HG02852 (cell line): ENCODE measurements at regions not wholly inside any gene's neighbourhood (a gene's known extent, or its start where the extent isn't known, plus 50 kb on each side); places are given as distances from the start of the nearest gene placed in this dataset.
"Not testable (repeated sequence)": the region's sequence is repeated elsewhere in the genome, so short reads cannot be mapped to it uniquely, and the experiment has no call there.

Experiments
- ATAC-seq: cut with Tn5 transposase; IDR thresholded peaks from one replicate; pipeline ENCODE4 v1.9.1; 2021; ENCODE audit warnings: mild to moderate bottlenecking, moderate library complexity; ENCODE audit not compliant: unreplicated experiment

GRCh38 chr2:116490511-116491145, 1323.9 kb upstream of the DDX18 start:
- no peak for ATAC-seq

DNA sequence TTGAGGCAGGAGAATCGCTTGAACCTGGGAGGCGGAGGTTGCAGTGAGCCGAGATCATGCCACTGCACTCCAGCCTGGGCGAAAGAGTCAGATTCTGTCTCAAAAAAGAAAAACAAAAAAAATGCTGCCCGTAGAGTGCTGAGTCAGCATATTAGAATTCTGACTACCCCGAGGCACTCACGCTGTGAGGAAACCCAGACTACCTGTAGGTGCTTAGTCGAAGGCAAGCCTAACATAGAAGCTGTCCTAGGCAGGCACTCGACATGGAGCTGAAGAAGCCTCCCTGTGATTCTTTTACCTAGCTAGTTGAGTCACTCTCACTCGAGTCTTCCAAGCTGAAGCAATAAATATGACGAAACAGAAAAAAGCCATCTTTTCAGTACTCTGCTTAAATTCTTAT, 1323.2 kb upstream of the DDX18 start:
- no peak for ATAC-seq

GRCh38 chr2:116499389-116499788, 1315.1 kb upstream of the DDX18 start:
- no peak for ATAC-seq

DNA sequence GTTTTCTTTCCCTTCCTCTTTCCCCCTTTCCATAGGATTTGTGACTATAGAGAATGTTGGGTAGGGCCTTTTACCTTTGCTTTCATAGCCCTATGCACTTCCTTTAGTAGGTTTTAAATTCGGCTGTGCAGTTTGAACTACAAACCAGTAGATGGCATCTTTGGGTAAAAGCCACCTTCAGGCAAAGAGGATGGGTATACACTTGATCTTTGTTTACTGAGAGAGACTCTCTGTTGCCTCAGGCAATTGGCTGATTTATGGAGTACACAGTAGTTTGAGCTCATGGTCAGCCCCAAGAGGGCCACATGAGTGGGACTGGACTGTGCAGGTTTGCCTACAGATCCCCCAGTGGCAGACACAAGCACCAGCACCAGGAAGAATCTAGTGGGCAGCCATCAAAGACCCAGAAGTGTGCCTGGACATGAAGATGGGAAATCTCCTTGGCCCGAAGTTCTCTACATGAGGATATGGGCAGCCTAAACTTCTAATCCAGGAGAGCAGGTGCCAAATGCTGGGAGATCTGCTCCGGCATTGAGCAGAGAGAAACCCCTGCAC, 1304.3 kb upstream of the DDX18 start:
- peak; percentile 56 for ATAC-seq

DNA sequence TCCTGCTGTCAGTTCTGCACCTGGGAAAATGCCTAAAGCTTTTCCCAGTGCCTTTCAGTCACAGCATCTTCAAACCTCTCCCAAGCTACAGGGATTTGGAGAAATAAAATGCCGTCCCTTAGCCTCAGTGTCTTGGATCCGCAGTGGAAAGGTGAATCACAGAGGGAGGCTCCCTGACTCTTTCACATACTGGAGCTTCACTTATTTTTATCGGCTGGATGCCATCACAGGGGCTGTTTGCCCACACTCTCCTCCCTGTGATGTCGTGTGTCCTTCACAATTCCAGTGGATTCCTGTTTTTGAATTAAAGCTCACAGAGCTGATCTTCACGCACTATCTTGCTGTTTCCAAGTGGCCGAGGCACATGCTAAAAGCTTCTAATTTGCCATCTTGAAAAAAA, 1303.1 kb upstream of the DDX18 start:
- ATAC-seq = no peak

DNA sequence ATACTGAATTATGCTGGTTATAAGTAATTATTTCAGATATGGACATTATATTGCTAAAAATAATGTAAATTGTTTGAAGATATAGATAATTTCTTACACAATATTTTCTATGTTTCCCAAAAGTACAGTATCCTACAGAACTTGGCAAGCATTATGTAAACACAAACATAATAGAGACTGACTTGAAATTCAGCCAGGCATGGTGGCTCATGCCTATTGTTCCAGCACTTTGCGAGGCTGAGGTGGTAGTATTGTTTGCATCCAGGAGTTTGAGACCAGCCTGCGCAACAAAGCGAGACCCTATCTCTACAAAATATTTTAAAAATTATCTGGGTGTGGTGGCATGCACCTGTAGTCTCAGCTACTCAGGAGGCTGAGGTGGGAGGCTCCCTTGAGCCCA, 1300.5 kb upstream of the DDX18 start:
- no peak for ATAC-seq

- no peak for ATAC-seq
Observed at GRCh38 chr2:116517936-116518335, 1296.6 kb upstream of the DDX18 start.

- no peak for ATAC-seq
Observed at GRCh38 chr2:116537811-116538210, 1276.7 kb upstream of the DDX18 start.

DNA sequence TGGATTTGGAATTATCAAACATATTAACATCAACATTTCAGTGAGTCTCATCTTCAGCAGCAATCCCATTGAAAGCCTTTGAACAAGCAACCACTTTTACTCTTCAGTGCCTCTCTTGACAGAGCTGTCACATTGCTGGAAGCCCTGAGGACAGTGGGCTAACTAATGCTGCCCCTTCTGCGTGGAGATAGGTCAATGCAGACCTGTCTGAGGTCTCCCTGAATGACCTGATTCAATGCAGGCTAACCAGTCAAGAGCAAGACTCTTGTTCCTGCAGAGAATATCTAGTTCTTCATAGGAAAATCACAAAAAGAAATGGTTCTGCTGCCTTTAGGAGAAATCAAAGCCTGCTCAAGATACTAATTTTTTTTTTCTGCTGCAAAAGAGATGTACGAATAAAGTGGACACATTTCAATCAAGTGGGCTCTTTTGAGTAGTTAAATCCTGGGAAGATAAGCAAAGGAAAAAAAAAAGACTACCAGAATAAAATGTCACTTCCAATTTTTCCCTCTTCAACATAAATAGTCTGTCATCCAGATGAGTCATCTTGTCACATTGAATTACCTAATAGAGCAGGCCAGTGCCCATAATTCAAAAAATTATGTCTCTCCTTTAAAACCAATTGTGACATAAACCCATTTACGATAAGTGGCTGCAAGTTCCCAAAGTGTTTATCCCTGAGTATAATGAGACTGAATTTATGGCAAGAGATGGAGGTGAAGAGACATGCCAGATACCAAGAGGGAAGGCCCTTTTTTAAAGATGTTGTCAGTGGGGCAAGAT, 1269.0 kb upstream of the DDX18 start:
- ATAC-seq = no peak

DNA sequence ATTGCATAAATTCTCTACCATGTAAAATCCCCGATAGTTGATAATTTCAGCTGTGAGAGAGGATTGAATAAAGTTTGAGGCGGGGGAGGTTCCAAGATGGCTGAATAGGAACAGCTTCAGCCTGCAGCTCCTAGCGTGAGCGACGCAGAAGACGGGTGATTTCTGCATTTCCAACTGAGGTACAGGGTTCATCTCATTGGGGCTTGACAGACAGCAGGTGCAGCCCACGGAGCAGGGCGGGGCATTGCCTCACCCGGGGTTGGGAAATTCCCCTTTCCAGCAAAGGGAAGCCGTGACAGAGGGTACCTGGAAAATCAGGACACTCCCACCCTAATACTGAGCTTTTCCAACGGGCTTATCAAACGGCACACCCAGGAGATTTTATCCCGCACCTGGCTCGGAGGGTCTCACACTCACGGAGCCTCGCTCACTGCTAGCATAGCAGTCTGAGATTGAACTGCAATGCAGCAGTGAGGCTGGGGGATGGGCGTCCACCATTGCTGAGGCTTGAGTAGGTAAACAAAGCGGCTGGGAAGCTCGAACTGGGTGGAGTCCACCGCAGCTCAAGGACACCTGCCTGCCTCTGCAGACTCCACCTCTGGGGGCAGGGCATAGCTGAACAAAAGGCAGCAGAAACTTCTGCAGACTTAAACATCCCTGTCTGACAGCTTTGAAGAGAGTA, 1261.6 kb upstream of the DDX18 start:
- not testable (repeated sequence) for ATAC-seq

DNA sequence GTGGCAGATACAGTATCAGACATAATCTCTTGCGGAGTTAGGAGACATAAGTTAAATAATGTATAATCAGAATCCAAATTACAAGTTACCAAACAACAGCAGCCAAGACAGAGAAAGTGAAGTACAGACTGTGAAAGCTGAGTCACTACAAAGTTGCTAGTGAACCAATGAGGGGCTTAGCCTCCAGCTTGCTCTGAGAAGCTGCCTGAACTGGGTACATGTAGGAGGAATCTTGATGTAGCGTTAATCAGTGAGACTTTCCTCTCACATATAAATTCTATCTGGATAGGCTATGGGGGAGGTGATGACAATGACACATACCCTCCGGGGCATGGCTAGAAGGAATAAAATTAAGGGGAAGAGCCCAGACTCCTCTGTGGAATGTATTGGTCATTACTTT, 1234.3 kb upstream of the DDX18 start:
- ATAC-seq = no peak

GRCh38 chr2:116582850-116583249, 1231.6 kb upstream of the DDX18 start:
- ATAC-seq = no peak

GRCh38 chr2:116585669-116586327, 1228.7 kb upstream of the DDX18 start:
- no peak for ATAC-seq

DNA sequence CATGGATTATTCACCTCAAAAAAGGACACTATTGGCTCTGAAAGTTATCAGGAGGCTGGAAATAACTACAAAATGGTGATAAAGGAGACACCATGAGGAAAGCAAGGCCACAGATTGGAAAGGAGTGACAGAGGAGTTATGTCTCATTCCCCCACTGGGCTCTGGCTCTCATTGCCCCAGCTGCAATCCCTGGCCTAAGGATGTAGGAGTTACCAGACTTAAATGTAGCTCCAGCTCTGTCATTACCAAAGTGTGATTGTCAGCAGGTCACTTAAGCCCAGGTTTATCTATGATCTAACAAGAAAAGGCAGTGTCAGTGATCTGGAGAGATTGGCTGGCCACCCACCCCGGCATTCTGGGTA, 1228.2 kb upstream of the DDX18 start:
- no peak for ATAC-seq
